ENCODE measurements at regions not wholly inside any gene's neighbourhood (a gene's known extent, or its start where the extent isn't known, plus 50 kb on each side); places are given as distances from the start of the nearest gene placed in this dataset.
"Not testable (repeated sequence)": the region's sequence is repeated elsewhere in the genome, so short reads cannot be mapped to it uniquely, and the experiment has no call there.

GRCh38 chr21:35164380-35164779 lies 115.3 kb upstream of the RUNX1 start:
- no peaks in the 10 kb centered on the region for H3K4me1 ChIP-seq (ENCODE audit: control insufficient read depth in 5 of 5, insufficient read depth in 5 of 5, low read length in 5 of 5)
- no peak overlapping the region for H3K9ac ChIP-seq (ENCODE audit: insufficient read depth in 1 of 2, low read length in 2 of 2)
- 88 to 90% methylated on average over 4 of the region's 4 CpGs for WGBS, 2 donors
- TF ChIP-seq CTCF (IDR thresholded peaks at IDR 0.05; ENCODE audit: control extremely low read depth, extremely low read depth): no peak
- no peak for ATAC-seq (ENCODE audit: insufficient read depth, low FRiP score)
- DNase-seq: no peak
- H3K9me3 ChIP-seq (ENCODE audit: control insufficient read depth in 4 of 4, insufficient read depth in 3 of 4, low read length in 3 of 4): peaks cover 0 to 4% (median 2%) of the 10 kb centered on the region in 4 donors
- no peak overlapping the region for H3K27ac ChIP-seq (ENCODE audit: low read depth in 1 of 2, low read length in 1 of 2)
- no peak overlapping the region for H3K4me3 ChIP-seq
- no peaks in the 10 kb centered on the region for H3K27me3 ChIP-seq (ENCODE audit: control insufficient read depth in 3 of 3, insufficient read depth in 3 of 3, low read length in 2 of 3)
- H3K36me3 ChIP-seq (ENCODE audit: control insufficient read depth in 4 of 4, insufficient read depth in 4 of 4, low read length in 4 of 4): no peaks in the 10 kb centered on the region

GRCh38 chr21:35163411-35163810 lies 114.3 kb upstream of the RUNX1 start:
- Histone ChIP-seq H3K9ac (ENCODE audit: insufficient read depth in 1 of 2, low read length in 2 of 2) (no peak overlapping the region), H3K4me3 (no peak overlapping the region), H3K9me3 (ENCODE audit: control insufficient read depth in 4 of 4, insufficient read depth in 3 of 4, low read length in 3 of 4) (peaks cover 0 to 4% (median 2%) of the 10 kb centered on the region in 4 donors), H3K4me1 (ENCODE audit: control insufficient read depth in 5 of 5, insufficient read depth in 5 of 5, low read length in 5 of 5) (no peaks in the 10 kb centered on the region), H3K36me3 (ENCODE audit: control insufficient read depth in 4 of 4, insufficient read depth in 4 of 4, low read length in 4 of 4) (no peaks in the 10 kb centered on the region), H3K27ac (ENCODE audit: low read depth in 1 of 2, low read length in 1 of 2) (no peak overlapping the region), H3K27me3 (ENCODE audit: control insufficient read depth in 3 of 3, insufficient read depth in 3 of 3, low read length in 2 of 3) (no peaks in the 10 kb centered on the region)
- 80 to 89% methylated on average over 3 of the region's 3 CpGs for WGBS, 2 donors
- ATAC-seq (ENCODE audit: insufficient read depth, low FRiP score) (no peak), DNase-seq (no peak)
- no peak for TF ChIP-seq CTCF (IDR thresholded peaks at IDR 0.05; ENCODE audit: control extremely low read depth, extremely low read depth)

GRCh38 chr21:35162831-35163230 lies 113.7 kb upstream of the RUNX1 start:
- 89 to 97% methylated on average over 3 of the region's 3 CpGs for WGBS, 2 donors
- no peaks in the 10 kb centered on the region for H3K27me3 ChIP-seq (ENCODE audit: control insufficient read depth in 3 of 3, insufficient read depth in 3 of 3, low read length in 2 of 3)
- H3K9ac ChIP-seq (ENCODE audit: insufficient read depth in 1 of 2, low read length in 2 of 2): no peak overlapping the region
- no peaks in the 10 kb centered on the region for H3K4me1 ChIP-seq (ENCODE audit: control insufficient read depth in 5 of 5, insufficient read depth in 5 of 5, low read length in 5 of 5)
- H3K27ac ChIP-seq (ENCODE audit: low read depth in 1 of 2, low read length in 1 of 2): no peak overlapping the region
- H3K9me3 ChIP-seq (ENCODE audit: control insufficient read depth in 4 of 4, insufficient read depth in 3 of 4, low read length in 3 of 4): peaks cover 0 to 5% (median 4%) of the 10 kb centered on the region in 4 donors
- ATAC-seq (ENCODE audit: insufficient read depth, low FRiP score) (no peak), DNase-seq (no peak)
- no peaks in the 10 kb centered on the region for H3K36me3 ChIP-seq (ENCODE audit: control insufficient read depth in 4 of 4, insufficient read depth in 4 of 4, low read length in 4 of 4)
- no peak overlapping the region for H3K4me3 ChIP-seq
- no peak for TF ChIP-seq CTCF (IDR thresholded peaks at IDR 0.05; ENCODE audit: control extremely low read depth, extremely low read depth)

- H3K4me1 ChIP-seq (ENCODE audit: control insufficient read depth in 5 of 5, insufficient read depth in 5 of 5, low read length in 5 of 5): no peaks in the 10 kb centered on the region
- no peak overlapping the region for H3K27ac ChIP-seq (ENCODE audit: low read depth in 1 of 2, low read length in 1 of 2)
- H3K27me3 ChIP-seq (ENCODE audit: control insufficient read depth in 3 of 3, insufficient read depth in 3 of 3, low read length in 2 of 3): no peaks in the 10 kb centered on the region
- 82 to 92% methylated on average over 4 of the region's 4 CpGs for WGBS, 2 donors
- no peak for ATAC-seq (ENCODE audit: insufficient read depth, low FRiP score)
- H3K4me3 ChIP-seq: no peak overlapping the region
- no peak for TF ChIP-seq CTCF (IDR thresholded peaks at IDR 0.05; ENCODE audit: control extremely low read depth, extremely low read depth)
- H3K9me3 ChIP-seq (ENCODE audit: control insufficient read depth in 4 of 4, insufficient read depth in 3 of 4, low read length in 3 of 4): peaks cover 0 to 7% (median 4%) of the 10 kb centered on the region in 4 donors
- DNase-seq: no peak
- H3K9ac ChIP-seq (ENCODE audit: insufficient read depth in 1 of 2, low read length in 2 of 2): no peak overlapping the region
- no peaks in the 10 kb centered on the region for H3K36me3 ChIP-seq (ENCODE audit: control insufficient read depth in 4 of 4, insufficient read depth in 4 of 4, low read length in 4 of 4)
Observed at GRCh38 chr21:35159881-35160280, 110.8 kb upstream of the RUNX1 start.

GRCh38 chr21:35157374-35157773 lies 108.3 kb upstream of the RUNX1 start:
- ATAC-seq (ENCODE audit: insufficient read depth, low FRiP score); H3K27ac ChIP-seq (ENCODE audit: low read depth in 1 of 2, low read length in 1 of 2); H3K9me3 ChIP-seq (ENCODE audit: control insufficient read depth in 4 of 4, insufficient read depth in 3 of 4, low read length in 3 of 4); H3K4me1 ChIP-seq (ENCODE audit: control insufficient read depth in 5 of 5, insufficient read depth in 5 of 5, low read length in 5 of 5); H3K4me3 ChIP-seq; H3K27me3 ChIP-seq (ENCODE audit: control insufficient read depth in 3 of 3, insufficient read depth in 3 of 3, low read length in 2 of 3); H3K36me3 ChIP-seq (ENCODE audit: control insufficient read depth in 4 of 4, insufficient read depth in 4 of 4, low read length in 4 of 4); H3K9ac ChIP-seq (ENCODE audit: insufficient read depth in 1 of 2, low read length in 2 of 2); DNase-seq: not testable (repeated sequence)
- whole genome bisulfite sequencing, 2 donors: 91 to 100% methylated on average over 1 of the region's 1 CpG
